ENCODE measurements at regions not wholly inside any gene's neighbourhood (a gene's known extent, or its start where the extent isn't known, plus 50 kb on each side); places are given as distances from the start of the nearest gene placed in this dataset.

GRCh38 chr18:38635709-38636430 lies 1070.3 kb upstream of the CELF4 start:
- TF ChIP-seq POLR2A (IDR thresholded peaks at IDR 0.05; ENCODE audit: low read depth, low read length), result no peak
- no peak for TF ChIP-seq CTCF (IDR thresholded peaks at IDR 0.05; ENCODE audit: extremely low read depth in 1 of 2, insufficient read depth in 1 of 2, low read depth in 1 of 2, low read length in 2 of 2)
- no peak for TF ChIP-seq EZH2 (IDR thresholded peaks at IDR 0.05; ENCODE audit: borderline replicate concordance, low read depth, low read length, severe bottlenecking)
- no peak for TF ChIP-seq POLR2AphosphoS5 (IDR thresholded peaks at IDR 0.05; ENCODE audit: insufficient read depth, low read depth, low read length)
- TF ChIP-seq FOS (IDR thresholded peaks at IDR 0.05; ENCODE audit: borderline replicate concordance, insufficient read depth, low read length), result no peak

Data from endothelial cell of umbilical vein (primary cell).